ENCODE measurements at regions not wholly inside any gene's neighbourhood (a gene's known extent, or its start where the extent isn't known, plus 50 kb on each side); places are given as distances from the start of the nearest gene placed in this dataset.

- TF ChIP-seq ZNF274 (IDR thresholded peaks at IDR 0.05; ENCODE audit: low read depth, low read length) = no peak
- no peak for TF ChIP-seq CTCF (IDR thresholded peaks at IDR 0.05 in 2 of 3, conservative IDR thresholded peaks at IDR 0.05 in 1 of 3; ENCODE audit: borderline replicate concordance in 1 of 3, insufficient read depth in 1 of 3, low read depth in 2 of 3, low read length in 2 of 3)
- TF ChIP-seq RAD21 (IDR thresholded peaks at IDR 0.05; ENCODE audit: low read depth) = no peak
- no peak for TF ChIP-seq SIN3A (IDR thresholded peaks at IDR 0.05; ENCODE audit: low read depth)
- TF ChIP-seq SRF (IDR thresholded peaks at IDR 0.05; ENCODE audit: low read depth) = no peak
- no peak for TF ChIP-seq EZH2phosphoT487 (IDR thresholded peaks at IDR 0.05; ENCODE audit: borderline replicate concordance)
- no peak for TF ChIP-seq EGR1 (IDR thresholded peaks at IDR 0.05; ENCODE audit: low read depth)
- no peak for TF ChIP-seq REST (IDR thresholded peaks at IDR 0.05; ENCODE audit: low read depth)
- no peak for TF ChIP-seq POLR2AphosphoS5 (IDR thresholded peaks at IDR 0.05; ENCODE audit: low read depth, low read length)
- TF ChIP-seq POLR2A (IDR thresholded peaks at IDR 0.05; ENCODE audit: borderline replicate concordance, extremely low read depth, insufficient read depth, insufficient read length) = no peak
- no peak for TF ChIP-seq MAX (IDR thresholded peaks at IDR 0.05)
Observed at GRCh38 chr1:78281580-78281979, 209.2 kb upstream of the PTGFR start.

All from HCT116 (cell line).